SK-N-SH (cell line): ENCODE measurements at regions not wholly inside any gene's neighbourhood (a gene's known extent, or its start where the extent isn't known, plus 50 kb on each side); places are given as distances from the start of the nearest gene placed in this dataset.

ENCODE experiments used
- CTCF ChIP-seq: fragments of 200-600 bp; sonication (generic); IDR thresholded peaks from 2 replicates; pipeline ENCODE4 v1.6.1; 2017; ENCODE audit warnings: antibody characterized with exemption, mild to moderate bottlenecking, moderate library complexity
- ELF1 ChIP-seq: IDR thresholded peaks from 2 replicates; pipeline ENCODE4 v1.4.0; 2012
- FOXJ3 ChIP-seq: sonication (generic); formaldehyde crosslinking; IDR thresholded peaks from 2 replicates; pipeline ENCODE4 v1.5.1; 2020; ENCODE audit warnings: mild to moderate bottlenecking, missing genetic modification reagents
- GATA2 ChIP-seq: sonication (generic); formaldehyde crosslinking; IDR thresholded peaks from 2 replicates; pipeline ENCODE4 v1.5.0; 2020; ENCODE audit warnings: mild to moderate bottlenecking, missing genetic modification reagents
- MEF2A ChIP-seq: IDR thresholded peaks from 2 replicates; pipeline ENCODE4 v1.4.0; 2012; ENCODE audit warnings: low read depth, borderline replicate concordance
- MXI1 ChIP-seq: IDR thresholded peaks from 2 replicates; pipeline ENCODE4 v1.6.1; 2012; ENCODE audit warnings: mild to moderate bottlenecking, low read depth, low read length, improper control_type of control experiment
- NRF1 ChIP-seq: IDR thresholded peaks from 2 replicates; pipeline ENCODE4 v1.6.1; 2012; ENCODE audit warnings: low read depth, mild to moderate bottlenecking, low read length
- RAD21 ChIP-seq: IDR thresholded peaks from 2 replicates; pipeline ENCODE4 v1.6.1; 2012; ENCODE audit warnings: mild to moderate bottlenecking, low read length
- RCOR1 ChIP-seq: fragments of 150-350 bp; IDR thresholded peaks from 2 replicates; pipeline ENCODE4 v1.6.1; 2017; ENCODE audit warnings: antibody characterized with exemption, low read length
- REST ChIP-seq: IDR thresholded peaks from 2 replicates; pipeline ENCODE4 v1.6.1; 2012; ENCODE audit warnings: mild to moderate bottlenecking, low read depth, low read length, moderate library complexity
- RXRA ChIP-seq: IDR thresholded peaks from 2 replicates; pipeline ENCODE4 v1.4.0; 2012; ENCODE audit warnings: low read depth, mild to moderate bottlenecking, borderline replicate concordance
- SIN3A ChIP-seq: IDR thresholded peaks from 2 replicates; pipeline ENCODE4 v1.6.1; 2012; ENCODE audit warnings: low read depth, mild to moderate bottlenecking, low read length, moderate library complexity, borderline replicate concordance
- SMC3 ChIP-seq: IDR thresholded peaks from 2 replicates; pipeline ENCODE4 v1.6.1; 2012; ENCODE audit warnings: low read depth, low read length, improper control_type of control experiment
- TCF12 ChIP-seq: IDR thresholded peaks from 2 replicates; pipeline ENCODE4 v1.4.0; 2012
- TEAD4 ChIP-seq: IDR thresholded peaks from 2 replicates; pipeline ENCODE4 v1.4.0; 2012; ENCODE audit warnings: mild to moderate bottlenecking, borderline replicate concordance; ENCODE audit not compliant: insufficient read depth
- USF1 ChIP-seq: IDR thresholded peaks from 2 replicates; pipeline ENCODE4 v1.4.0; 2012; ENCODE audit warnings: low read depth, borderline replicate concordance
- YY1 ChIP-seq: IDR thresholded peaks from 2 replicates; pipeline ENCODE4 v1.4.0; 2012; ENCODE audit warnings: low read depth, mild to moderate bottlenecking
- ZBTB33 ChIP-seq: IDR thresholded peaks from 2 replicates; pipeline ENCODE4 v1.4.0; 2012; ENCODE audit warnings: low read depth, borderline replicate concordance

GRCh38 chr2:41194230-41194629 lies 742.3 kb upstream of the SLC8A1 start (continued):
- TF ChIP-seq REST (no peak), NRF1 (no peak), USF1 (no peak), RAD21 (peak; percentile 39; the same call in 1 of the 2 replicates), ELF1 (no peak), SMC3 (peak; percentile 13; the same call in 1 of the 2 replicates), ZBTB33 (no peak), SIN3A (no peak), RXRA (no peak), YY1 (no peak), FOXJ3 (peak; percentile 83), TEAD4 (no peak), MXI1 (peak; percentile 87), CTCF (no peak), RCOR1 (peak; percentile 69), MEF2A (no peak), GATA2 (no peak; the same call in 1 of the 2 replicates), TCF12 (peak; percentile 48)
